HepG2 (cell line): ENCODE measurements at regions not wholly inside any gene's neighbourhood (a gene's known extent, or its start where the extent isn't known, plus 50 kb on each side); places are given as distances from the start of the nearest gene placed in this dataset.

ENCODE experiments used
- ATAC-seq: fragments of 200-7000 bp; cut with Tn5 transposase; 3 replicates; pipeline ENCODE4 v1.9.1; 2020; ENCODE audit warnings: mild to moderate bottlenecking, moderate library complexity
- BruUV-seq: library from RNA; stranded (reverse); fragments of 400-500 nt; replicated peaks from 2 replicates; lab custom pipeline; 2021; lab: Mats Ljungman, UMichigan
- CTCF ChIA-PET: fragments of 300-600 bp; formaldehyde crosslinking; extraction: SDS; loops from one replicate; lab custom pipeline; 2021; ENCODE audit warnings: low total read pairs, inconsistent platforms, low intra/inter-chr PET ratio; lab: Yijun Ruan, JAX
- POLR2A ChIA-PET: fragments of 350-600 bp; sonication (Branson Sonifier 250); formaldehyde crosslinking; loops from one replicate; lab custom pipeline; 2020; ENCODE audit warnings: antibody characterized with exemption, inconsistent platforms; lab: Yijun Ruan, JAX
- DNase-seq: peaks from one replicate; pipeline ENCODE4 v3.0.0-alpha.2; 2015; ENCODE audit warnings: low spot score
- FAIRE-seq: peaks from 3 replicates; lab custom pipeline; 2011; peaks lifted over from hg19 to GRCh38; lab: Jason Lieb, UNC
- H2AFZ ChIP-seq: one replicate; pipeline ENCODE4 v1.6.1; 2011; ENCODE audit warnings: low read length, inconsistent platforms
- H3K27ac ChIP-seq: fragments of 300-600 bp; 3 replicates; pipeline ENCODE4 v1.8.0; 2011; ENCODE audit warnings: mixed run types, mild to moderate bottlenecking, mixed read lengths, low read length, inconsistent platforms; ENCODE audit not compliant: insufficient read depth; ENCODE audit errors: extremely low read length
- H3K27me3 ChIP-seq, 2 experiments: fragments of 200-600 bp in 1 of 2; 2 replicates in 1 of 2; 3 replicates in 1 of 2; pipeline versions ENCODE4 v1.6.0 to v1.8.0; 2011; ENCODE audit warnings: low read length in 2 of 2, mild to moderate bottlenecking in 2 of 2, moderate library complexity in 2 of 2, inconsistent platforms in 1 of 2; ENCODE audit not compliant: insufficient read depth in 2 of 2, control insufficient read depth in 1 of 2
- H3K36me3 ChIP-seq, 2 experiments: fragments of 200-600 bp in 1 of 2; replicated peaks in 1 of 2; 2 replicates in 1 of 2; 3 replicates in 1 of 2; pipeline versions ENCODE4 v1.5.1 to v1.8.0; 2011; ENCODE audit warnings: low read length in 2 of 2, inconsistent platforms in 1 of 2; ENCODE audit not compliant: insufficient read depth in 2 of 2, control insufficient read depth in 1 of 2
- H3K4me1 ChIP-seq: 2 replicates; pipeline ENCODE4 v1.5.1; 2012; ENCODE audit warnings: low read length, inconsistent platforms; ENCODE audit not compliant: insufficient read depth
- H3K4me2 ChIP-seq: 2 replicates; pipeline ENCODE4 v1.6.0; 2011; ENCODE audit warnings: low read depth, low read length, inconsistent platforms
- H3K4me3 ChIP-seq, 3 experiments: fragments of 200-600 bp in 1 of 3; sonication (generic), shearing (Covaris generic) in 1 of 3; replicated peaks in 1 of 3; 2 replicates each; pipeline ENCODE4 v1.5.1; 2011 to 2016; ENCODE audit warnings: low read length in 3 of 3, inconsistent platforms in 2 of 3, low read depth in 2 of 3, mild to moderate bottlenecking in 2 of 3, control low read depth in 1 of 3, mixed read lengths in 1 of 3; ENCODE audit not compliant: insufficient read depth in 1 of 3
- H3K79me2 ChIP-seq: one replicate; pipeline ENCODE4 v1.6.1; 2011; ENCODE audit warnings: low read length, inconsistent platforms; ENCODE audit not compliant: insufficient read depth
- H3K9ac ChIP-seq: 2 replicates; pipeline ENCODE4 v1.6.0; 2011; ENCODE audit warnings: mild to moderate bottlenecking, low read depth, low read length, inconsistent platforms; ENCODE audit not compliant: insufficient read depth
- H3K9me3 ChIP-seq: 2 replicates; pipeline ENCODE4 v1.5.1; 2012; ENCODE audit warnings: mild to moderate bottlenecking, low read length
- H4K20me1 ChIP-seq: 2 replicates; pipeline ENCODE4 v1.6.0; 2011; ENCODE audit warnings: inconsistent platforms, mild to moderate bottlenecking, low read length, moderate library complexity; ENCODE audit not compliant: insufficient read depth
- AGO2 ChIP-seq: fragments of 200-400 bp; formaldehyde crosslinking; optimal IDR thresholded peaks from 2 replicates; pipeline ENCODE3; 2017; ENCODE audit warnings: mild to moderate bottlenecking, low read depth, low read length, moderate library complexity
- ARID2 ChIP-seq: sonication (generic); formaldehyde crosslinking; IDR thresholded peaks from 2 replicates; pipeline ENCODE4 v1.8.1; 2022; ENCODE audit warnings: mild to moderate bottlenecking, missing genetic modification reagents, borderline replicate concordance
- HNRNPK ChIP-seq: fragments of 200-400 bp; formaldehyde crosslinking; IDR thresholded peaks from 2 replicates; pipeline ENCODE4 v1.6.1; 2018; ENCODE audit warnings: low read length, low read depth, moderate library complexity, mild to moderate bottlenecking; ENCODE audit not compliant: poor library complexity, severe bottlenecking
- KAT7 ChIP-seq: IDR thresholded peaks from 2 replicates; pipeline ENCODE4 v1.6.1; 2018; ENCODE audit warnings: borderline replicate concordance, missing compliant biosample characterization
- MNT ChIP-seq: fragments of 450-650 bp; IDR thresholded peaks from 2 replicates; pipeline ENCODE4 v1.6.1; 2016
- NR2F1 ChIP-seq, 2 experiments: fragments of 450-650 bp in 1 of 2; formaldehyde crosslinking in 1 of 2; IDR thresholded peaks; 2 replicates each; pipeline versions ENCODE4 v1.5.0 to v1.6.1; 2016 to 2020; ENCODE audit warnings: mild to moderate bottlenecking in 1 of 2, missing compliant biosample characterization in 1 of 2, missing genetic modification reagents in 1 of 2, moderate library complexity in 1 of 2
- ZNF687 ChIP-seq: sonication (generic); formaldehyde crosslinking; IDR thresholded peaks from 2 replicates; pipeline ENCODE4 v1.5.1; 2020; ENCODE audit warnings: mild to moderate bottlenecking, missing genetic modification reagents, moderate library complexity
- ZNF720 ChIP-seq: sonication (generic); formaldehyde crosslinking; IDR thresholded peaks from 2 replicates; pipeline ENCODE4 v1.4.0; 2020; ENCODE audit warnings: missing genetic modification reagents
- WGBS: methylation state at CpG from one replicate; pipeline ENCODE4 v1.1.6; 2017; ENCODE audit warnings: low lambda C conversion rate; 5-methylcytosine and 5-hydroxymethylcytosine counted together
- in situ Hi-C: cut with HindIII; loops from 2 replicates; pipeline ENCODE4 v1.10.0; 2017; ENCODE audit warnings: low pct_unique_long_range_greater_than_20kb; ENCODE audit not compliant: extremely low pct_ligation_motif_present
- intact Hi-C: fragments of 100-400 bp; cut with micrococcal nuclease; formaldehyde crosslinking; loops from one replicate; pipeline ENCODE4 v1.10.0; 2022; ENCODE audit not compliant: unreplicated experiment

GRCh38 chr12:60666895-60667294 lies 1071.1 kb downstream of the SLC16A7 start:
- no peak overlapping the region for H3K27ac ChIP-seq
- no peak for DNase-seq
- no TSS peak for BruUV-seq
- TF ChIP-seq HNRNPK, result no peak
- TF ChIP-seq MNT, result peak; percentile 91
- TF ChIP-seq, all 625 proteins: peak for 1
- Histone ChIP-seq H3K36me3 (no peaks in the 10 kb centered on the region), H3K9ac (no peak overlapping the region), H3K9me3 (peaks cover 68% of the 10 kb centered on the region), H3K4me1 (no peaks in the 10 kb centered on the region), H3K4me3 (no peak overlapping the region), H3K4me2 (no peak overlapping the region), H3K79me2 (no peaks in the 10 kb centered on the region), H2AFZ (no peak overlapping the region), H4K20me1 (no peaks in the 10 kb centered on the region), H3K27me3 (no peaks in the 10 kb centered on the region)
- FAIRE-seq (no peak), ATAC-seq (no peak)
- CTCF ChIA-PET, result no interaction called here
- in situ Hi-C loops (no loop called here), intact Hi-C loops (no loop called here)
- POLR2A ChIA-PET, result no interaction called here
- WGBS, result 2% methylated on average over 5 of the region's 5 CpGs

GRCh38 chr12:60672949-60673348 lies 1077.1 kb downstream of the SLC16A7 start:
- peaks cover 73% of the 10 kb centered on the region for H3K9me3 ChIP-seq
- no peaks in the 10 kb centered on the region for H3K4me1 ChIP-seq
- H4K20me1 ChIP-seq, result no peaks in the 10 kb centered on the region
- H3K4me3 ChIP-seq, result no peak overlapping the region
- FAIRE-seq (no peak), DNase-seq (no peak), ATAC-seq (no peak)
- intact Hi-C loops (no loop called here), in situ Hi-C loops (no loop called here)
- H3K79me2 ChIP-seq, result no peaks in the 10 kb centered on the region
- H3K4me2 ChIP-seq, result no peak overlapping the region
- TF ChIP-seq KAT7 (CRISPR knock-in tag) (no peak), ZNF720 (CRISPR knock-in tag) (no peak), ARID2 (CRISPR knock-in tag) (no peak), NR2F1 (CRISPR knock-in tag; IDR thresholded peaks at IDR 0.05) (no peak), ZNF687 (no peak), AGO2 (no peak)
- BruUV-seq, result no TSS peak
- POLR2A ChIA-PET, result no interaction called here
- no peaks in the 10 kb centered on the region for H3K36me3 ChIP-seq
- no peak overlapping the region for H2AFZ ChIP-seq
- no peak overlapping the region for H3K27ac ChIP-seq
- CTCF ChIA-PET, result no interaction called here
- H3K27me3 ChIP-seq, result no peaks in the 10 kb centered on the region
- no peak overlapping the region for H3K9ac ChIP-seq
- no CpG with 5 or more reads among the region's 3 CpGs for WGBS
